Hepatocyte (in vitro differentiated cells): ENCODE measurements at regions not wholly inside any gene's neighbourhood (a gene's known extent, or its start where the extent isn't known, plus 50 kb on each side); places are given as distances from the start of the nearest gene placed in this dataset.

Source experiments
- EZH2 ChIP-seq: fragments of 200-600 bp; sonication (generic); IDR thresholded peaks from 2 replicates; pipeline ENCODE4 v1.6.1; 2016; ENCODE audit warnings: antibody characterized with exemption, mild to moderate bottlenecking, borderline replicate concordance
- TF ChIP-seq, protein P1 (sequence below): fragments of 200-600 bp; sonication (generic); IDR thresholded peaks from 2 replicates; pipeline ENCODE4 v1.5.1; 2016; ENCODE audit warnings: antibody characterized with exemption, mild to moderate bottlenecking; ENCODE audit not compliant: poor library complexity

DNA sequence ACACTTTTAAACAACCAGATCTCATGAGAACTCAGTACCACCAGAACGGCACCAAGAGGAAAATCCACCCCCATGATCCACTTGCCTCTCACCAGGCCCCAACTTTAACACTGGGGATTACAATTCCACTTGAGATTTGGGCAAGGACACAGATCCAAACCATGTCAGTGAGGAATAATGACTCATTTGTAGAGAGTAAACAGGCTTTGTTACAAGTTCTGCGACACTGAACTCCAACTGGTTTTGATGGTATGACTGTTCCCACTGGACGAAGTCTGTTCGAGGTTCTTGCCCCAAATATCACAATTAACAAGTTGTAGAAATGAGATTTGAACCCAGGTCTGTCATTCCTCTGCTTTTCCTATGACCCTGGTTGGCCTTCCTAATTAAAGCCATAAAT is 718.1 kb upstream of the ID2 start:
- TF ChIP-seq, protein P1, sequence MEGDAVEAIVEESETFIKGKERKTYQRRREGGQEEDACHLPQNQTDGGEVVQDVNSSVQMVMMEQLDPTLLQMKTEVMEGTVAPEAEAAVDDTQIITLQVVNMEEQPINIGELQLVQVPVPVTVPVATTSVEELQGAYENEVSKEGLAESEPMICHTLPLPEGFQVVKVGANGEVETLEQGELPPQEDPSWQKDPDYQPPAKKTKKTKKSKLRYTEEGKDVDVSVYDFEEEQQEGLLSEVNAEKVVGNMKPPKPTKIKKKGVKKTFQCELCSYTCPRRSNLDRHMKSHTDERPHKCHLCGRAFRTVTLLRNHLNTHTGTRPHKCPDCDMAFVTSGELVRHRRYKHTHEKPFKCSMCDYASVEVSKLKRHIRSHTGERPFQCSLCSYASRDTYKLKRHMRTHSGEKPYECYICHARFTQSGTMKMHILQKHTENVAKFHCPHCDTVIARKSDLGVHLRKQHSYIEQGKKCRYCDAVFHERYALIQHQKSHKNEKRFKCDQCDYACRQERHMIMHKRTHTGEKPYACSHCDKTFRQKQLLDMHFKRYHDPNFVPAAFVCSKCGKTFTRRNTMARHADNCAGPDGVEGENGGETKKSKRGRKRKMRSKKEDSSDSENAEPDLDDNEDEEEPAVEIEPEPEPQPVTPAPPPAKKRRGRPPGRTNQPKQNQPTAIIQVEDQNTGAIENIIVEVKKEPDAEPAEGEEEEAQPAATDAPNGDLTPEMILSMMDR = no peak
- no peak for TF ChIP-seq EZH2
